K562 (cell line): ENCODE measurements at regions not wholly inside any gene's neighbourhood (a gene's known extent, or its start where the extent isn't known, plus 50 kb on each side); places are given as distances from the start of the nearest gene placed in this dataset.

ENCODE experiments used
- ARID1B ChIP-seq: fragments of 450-650 bp; IDR thresholded peaks from 2 replicates; pipeline ENCODE4 v1.6.1; 2016; ENCODE audit warnings: antibody characterized with exemption, mild to moderate bottlenecking, inconsistent platforms
- CBX8 ChIP-seq: fragments of 200-600 bp; sonication (generic); IDR thresholded peaks from 2 replicates; pipeline ENCODE4 v1.6.1; 2012; ENCODE audit warnings: borderline replicate concordance, mixed run types, low read depth, mild to moderate bottlenecking, moderate library complexity, mixed read lengths, low read length, control low read depth, inconsistent platforms; ENCODE audit not compliant: poor library complexity, severe bottlenecking; ENCODE audit errors: extremely low read depth
- CC2D1A ChIP-seq: fragments of 450-650 bp; IDR thresholded peaks from 2 replicates; pipeline ENCODE4 v1.6.1; 2017; ENCODE audit warnings: mild to moderate bottlenecking
- CXXC5 ChIP-seq: fragments of 250-450 bp; sonication (Bioruptor Pico); IDR thresholded peaks from 2 replicates; pipeline ENCODE4 v1.8.0; 2022; ENCODE audit warnings: inconsistent platforms, mild to moderate bottlenecking, moderate library complexity
- ESRRB ChIP-seq: fragments of 250-450 bp; sonication (Bioruptor Pico); IDR thresholded peaks from 2 replicates; pipeline ENCODE4 v1.5.0; 2020; ENCODE audit warnings: mild to moderate bottlenecking, moderate library complexity, borderline replicate concordance
- FOS ChIP-seq: IDR thresholded peaks from 3 replicates; pipeline ENCODE4 v1.6.1; 2011; ENCODE audit not compliant: insufficient read length; ENCODE audit errors: extremely low read depth
- HMG20A ChIP-seq: fragments of 450-650 bp; formaldehyde crosslinking; conservative IDR thresholded peaks from 2 replicates; pipeline ENCODE4 v1.4.0; 2020; ENCODE audit warnings: mild to moderate bottlenecking, mixed read lengths
- HSF4 ChIP-seq: fragments of 250-450 bp; sonication (Bioruptor Pico); IDR thresholded peaks from 2 replicates; pipeline ENCODE4 v2.1.2; 2022; ENCODE audit warnings: mild to moderate bottlenecking, moderate library complexity, borderline replicate concordance
- KDM5B ChIP-seq: fragments of 200-600 bp; sonication (generic); IDR thresholded peaks from 2 replicates; pipeline ENCODE4 v1.6.1; 2012; ENCODE audit warnings: low read depth, mild to moderate bottlenecking, moderate library complexity, low read length, control low read depth, inconsistent platforms; ENCODE audit not compliant: insufficient replicate concordance
- MTA3 ChIP-seq: fragments of 450-650 bp; formaldehyde crosslinking; IDR thresholded peaks from 2 replicates; pipeline ENCODE4 v1.6.1; 2017; ENCODE audit warnings: mild to moderate bottlenecking, borderline replicate concordance
- PKNOX1 ChIP-seq: fragments of 450-650 bp; IDR thresholded peaks from 2 replicates; pipeline ENCODE4 v1.6.1; 2016
- PTBP1 ChIP-seq: fragments of 200-400 bp; formaldehyde crosslinking; IDR thresholded peaks from 2 replicates; pipeline ENCODE4 v1.6.1; 2017; ENCODE audit warnings: low read depth, low read length
- PYGO2 ChIP-seq: fragments of 450-650 bp; IDR thresholded peaks from 2 replicates; pipeline ENCODE4 v1.6.1; 2016; ENCODE audit warnings: mild to moderate bottlenecking, missing genetic modification characterization, moderate library complexity, missing compliant biosample characterization
- SMAD4 ChIP-seq: fragments of 250-450 bp; sonication (Bioruptor Pico); conservative IDR thresholded peaks from 2 replicates; pipeline ENCODE4 v1.8.0; 2021; ENCODE audit warnings: inconsistent platforms, mild to moderate bottlenecking, moderate library complexity
- SREBF2 ChIP-seq: sonication (generic); formaldehyde crosslinking; IDR thresholded peaks from 2 replicates; pipeline ENCODE4 v1.4.0; 2020; ENCODE audit warnings: mild to moderate bottlenecking, missing genetic modification reagents
- TAF15 ChIP-seq: fragments of 200-400 bp; formaldehyde crosslinking; IDR thresholded peaks from 2 replicates; pipeline ENCODE4 v1.6.1; 2017; ENCODE audit warnings: mild to moderate bottlenecking, low read depth, low read length, moderate library complexity
- TAF7 ChIP-seq: fragments of 450-650 bp; IDR thresholded peaks from 2 replicates; pipeline ENCODE4 v1.6.1; 2016; ENCODE audit warnings: missing genetic modification characterization, missing compliant biosample characterization
- TBP ChIP-seq: optimal IDR thresholded peaks from 2 replicates; pipeline ENCODE3; 2011; ENCODE audit warnings: low read depth, low read length, improper control_type of control experiment
- ZBTB26 ChIP-seq: fragments of 450-650 bp; formaldehyde crosslinking; IDR thresholded peaks from 2 replicates; pipeline ENCODE4 v1.4.0; 2022; ENCODE audit warnings: missing genetic modification characterization
- ZFPM2 ChIP-seq: fragments of 250-450 bp; sonication (Bioruptor Pico); IDR thresholded peaks from 2 replicates; pipeline ENCODE4 v1.5.1; 2022; ENCODE audit warnings: mild to moderate bottlenecking
- ZNF239 ChIP-seq: fragments of 250-450 bp; sonication (Bioruptor Pico); IDR thresholded peaks from 2 replicates; pipeline ENCODE4 v1.4.0; 2020; ENCODE audit warnings: mild to moderate bottlenecking
- ZNF253 ChIP-seq: fragments of 250-450 bp; sonication (Bioruptor Pico); conservative IDR thresholded peaks from 2 replicates; pipeline ENCODE4 v1.6.1; 2021; ENCODE audit warnings: mild to moderate bottlenecking
- ZNF717 ChIP-seq: fragments of 250-450 bp; sonication (Bioruptor Pico); IDR thresholded peaks from 2 replicates; pipeline ENCODE4 v1.5.0; 2021
- TF ChIP-seq, protein P1 (sequence below): fragments of 450-650 bp; IDR thresholded peaks from 2 replicates; pipeline ENCODE4 v1.6.1; 2017; ENCODE audit warnings: antibody characterized with exemption
- TF ChIP-seq, protein P2 (sequence below): fragments of 250-450 bp; sonication (Bioruptor Pico); IDR thresholded peaks from 2 replicates; pipeline ENCODE4 v1.8.0; 2022; ENCODE audit warnings: moderate library complexity, mild to moderate bottlenecking, inconsistent platforms

GRCh38 chr14:73771848-73772638 lies 57.9 kb upstream of the PNMA1 start (continued):
- TF ChIP-seq, protein P1, sequence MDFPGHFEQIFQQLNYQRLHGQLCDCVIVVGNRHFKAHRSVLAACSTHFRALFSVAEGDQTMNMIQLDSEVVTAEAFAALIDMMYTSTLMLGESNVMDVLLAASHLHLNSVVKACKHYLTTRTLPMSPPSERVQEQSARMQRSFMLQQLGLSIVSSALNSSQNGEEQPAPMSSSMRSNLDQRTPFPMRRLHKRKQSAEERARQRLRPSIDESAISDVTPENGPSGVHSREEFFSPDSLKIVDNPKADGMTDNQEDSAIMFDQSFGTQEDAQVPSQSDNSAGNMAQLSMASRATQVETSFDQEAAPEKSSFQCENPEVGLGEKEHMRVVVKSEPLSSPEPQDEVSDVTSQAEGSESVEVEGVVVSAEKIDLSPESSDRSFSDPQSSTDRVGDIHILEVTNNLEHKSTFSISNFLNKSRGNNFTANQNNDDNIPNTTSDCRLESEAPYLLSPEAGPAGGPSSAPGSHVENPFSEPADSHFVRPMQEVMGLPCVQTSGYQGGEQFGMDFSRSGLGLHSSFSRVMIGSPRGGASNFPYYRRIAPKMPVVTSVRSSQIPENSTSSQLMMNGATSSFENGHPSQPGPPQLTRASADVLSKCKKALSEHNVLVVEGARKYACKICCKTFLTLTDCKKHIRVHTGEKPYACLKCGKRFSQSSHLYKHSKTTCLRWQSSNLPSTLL, result no peak
- TF ChIP-seq ZNF239 (CRISPR knock-in tag) (no peak), TAF7 (tag) (no peak), FOS (no peak), SREBF2 (CRISPR knock-in tag) (no peak), ESRRB (no peak), PTBP1 (no peak), ZNF253 (CRISPR knock-in tag) (no peak), PYGO2 (tag) (no peak), MTA3 (peak; percentile 55; the same call in 1 of the 2 replicates), TBP (no peak), HMG20A (no peak), CBX8 (no peak), PKNOX1 (no peak), KDM5B (peak; percentile 15), ZFPM2 (CRISPR knock-in tag) (no peak), CXXC5 (CRISPR knock-in tag) (peak; percentile 81), TAF15 (no peak), HSF4 (CRISPR knock-in tag) (no peak), SMAD4 (CRISPR knock-in tag) (peak; percentile 95), CC2D1A (no peak; the same call in 1 of the 2 replicates), ARID1B (peak; percentile 87), ZNF717 (no peak), ZBTB26 (CRISPR knock-in tag) (no peak)
- TF ChIP-seq, protein P2, sequence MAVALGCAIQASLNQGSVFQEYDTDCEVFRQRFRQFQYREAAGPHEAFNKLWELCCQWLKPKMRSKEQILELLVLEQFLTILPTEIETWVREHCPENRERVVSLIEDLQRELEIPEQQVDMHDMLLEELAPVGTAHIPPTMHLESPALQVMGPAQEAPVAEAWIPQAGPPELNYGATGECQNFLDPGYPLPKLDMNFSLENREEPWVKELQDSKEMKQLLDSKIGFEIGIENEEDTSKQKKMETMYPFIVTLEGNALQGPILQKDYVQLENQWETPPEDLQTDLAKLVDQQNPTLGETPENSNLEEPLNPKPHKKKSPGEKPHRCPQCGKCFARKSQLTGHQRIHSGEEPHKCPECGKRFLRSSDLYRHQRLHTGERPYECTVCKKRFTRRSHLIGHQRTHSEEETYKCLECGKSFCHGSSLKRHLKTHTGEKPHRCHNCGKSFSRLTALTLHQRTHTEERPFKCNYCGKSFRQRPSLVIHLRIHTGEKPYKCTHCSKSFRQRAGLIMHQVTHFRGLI (CRISPR knock-in tag), result no peak
